IMR-90 (cell line): ENCODE measurements at regions not wholly inside any gene's neighbourhood (a gene's known extent, or its start where the extent isn't known, plus 50 kb on each side); places are given as distances from the start of the nearest gene placed in this dataset.

Experiments
- ELK1 ChIP-seq: fragments of 150-350 bp; IDR thresholded peaks from 2 replicates; pipeline ENCODE4 v1.6.1; 2016; ENCODE audit warnings: low read depth, mild to moderate bottlenecking, low read length, moderate library complexity, borderline replicate concordance
- FOS ChIP-seq: fragments of 150-350 bp; IDR thresholded peaks from 2 replicates; pipeline ENCODE4 v1.6.1; 2016; ENCODE audit warnings: low read depth, low read length
- MAFK ChIP-seq: IDR thresholded peaks from 2 replicates; pipeline ENCODE4 v1.6.1; 2012; ENCODE audit warnings: low read depth, low read length, improper control_type of control experiment
- MXI1 ChIP-seq: IDR thresholded peaks from 2 replicates; pipeline ENCODE4 v1.6.1; 2012; ENCODE audit warnings: low read depth, mild to moderate bottlenecking, low read length, moderate library complexity, borderline replicate concordance
- POLR2A ChIP-seq: IDR thresholded peaks from 2 replicates; pipeline ENCODE4 v1.6.1; 2012; ENCODE audit warnings: mild to moderate bottlenecking, low read depth, low read length
- RAD21 ChIP-seq: IDR thresholded peaks from 2 replicates; pipeline ENCODE4 v1.6.1; 2012; ENCODE audit warnings: low read length, improper control_type of control experiment
- RCOR1 ChIP-seq: IDR thresholded peaks from 2 replicates; pipeline ENCODE4 v1.6.1; 2012; ENCODE audit warnings: mild to moderate bottlenecking, low read length, improper control_type of control experiment; ENCODE audit not compliant: insufficient replicate concordance
- RFX5 ChIP-seq: IDR thresholded peaks from 2 replicates; pipeline ENCODE4 v1.8.0; 2012; ENCODE audit warnings: low read depth, mild to moderate bottlenecking, low read length, moderate library complexity
- USF2 ChIP-seq: fragments of 150-350 bp; IDR thresholded peaks from 2 replicates; pipeline ENCODE4 v1.6.1; 2017; ENCODE audit warnings: mild to moderate bottlenecking, antibody characterized with exemption, low read length, low read depth
- TF ChIP-seq, protein P1 (sequence below): conservative IDR thresholded peaks from 2 replicates; pipeline ENCODE4 v1.5.1; 2012; ENCODE audit warnings: mild to moderate bottlenecking, low read depth, low read length, improper control_type of control experiment

- TF ChIP-seq MXI1 = no peak
- TF ChIP-seq, protein P1, sequence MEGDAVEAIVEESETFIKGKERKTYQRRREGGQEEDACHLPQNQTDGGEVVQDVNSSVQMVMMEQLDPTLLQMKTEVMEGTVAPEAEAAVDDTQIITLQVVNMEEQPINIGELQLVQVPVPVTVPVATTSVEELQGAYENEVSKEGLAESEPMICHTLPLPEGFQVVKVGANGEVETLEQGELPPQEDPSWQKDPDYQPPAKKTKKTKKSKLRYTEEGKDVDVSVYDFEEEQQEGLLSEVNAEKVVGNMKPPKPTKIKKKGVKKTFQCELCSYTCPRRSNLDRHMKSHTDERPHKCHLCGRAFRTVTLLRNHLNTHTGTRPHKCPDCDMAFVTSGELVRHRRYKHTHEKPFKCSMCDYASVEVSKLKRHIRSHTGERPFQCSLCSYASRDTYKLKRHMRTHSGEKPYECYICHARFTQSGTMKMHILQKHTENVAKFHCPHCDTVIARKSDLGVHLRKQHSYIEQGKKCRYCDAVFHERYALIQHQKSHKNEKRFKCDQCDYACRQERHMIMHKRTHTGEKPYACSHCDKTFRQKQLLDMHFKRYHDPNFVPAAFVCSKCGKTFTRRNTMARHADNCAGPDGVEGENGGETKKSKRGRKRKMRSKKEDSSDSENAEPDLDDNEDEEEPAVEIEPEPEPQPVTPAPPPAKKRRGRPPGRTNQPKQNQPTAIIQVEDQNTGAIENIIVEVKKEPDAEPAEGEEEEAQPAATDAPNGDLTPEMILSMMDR = no peak
- no peak for TF ChIP-seq RAD21
- TF ChIP-seq POLR2A = no peak
- no peak for TF ChIP-seq ELK1
- no peak for TF ChIP-seq FOS
- TF ChIP-seq RFX5 = no peak
- TF ChIP-seq USF2 = no peak
- TF ChIP-seq RCOR1 = no peak
- TF ChIP-seq MAFK = no peak
These were observed 1083.8 kb upstream of the NRXN1 start for GRCh38 chr2:52115750-52116149.
